H1 (cell line): ENCODE measurements at regions not wholly inside any gene's neighbourhood (a gene's known extent, or its start where the extent isn't known, plus 50 kb on each side); places are given as distances from the start of the nearest gene placed in this dataset.

Source experiments
- CTCF ChIA-PET: fragments of 300-600 bp; sonication (Branson Sonifier 250); formaldehyde crosslinking; loops from one replicate; lab custom pipeline; 2021; ENCODE audit not compliant: partially characterized antibody; lab: Charles Lee
- POLR2A ChIA-PET: fragments of 300-600 bp; sonication (Branson Sonifier 250); formaldehyde crosslinking; loops from one replicate; lab custom pipeline; 2021; ENCODE audit warnings: inconsistent platforms; ENCODE audit not compliant: partially characterized antibody; lab: Charles Lee
- DNase-seq, 2 experiments: peaks; one replicate each; pipeline versions ENCODE4 v3.0.0 to v3.0.0-alpha.2; 2010 to 2022; ENCODE audit warnings: low spot score in 2 of 2, low read depth in 1 of 2, mixed read lengths in 1 of 2
- FAIRE-seq: peaks from 2 replicates; lab custom pipeline; 2011; peaks lifted over from hg19 to GRCh38; lab: Jason Lieb, UNC
- H2AFZ ChIP-seq: 2 replicates; pipeline ENCODE4 v1.8.1; 2012; ENCODE audit warnings: low read length, inconsistent platforms
- H2AK5ac ChIP-seq: 2 replicates; pipeline ENCODE4 v1.6.1; 2013; ENCODE audit warnings: low read depth, low read length
- H2BK120ac ChIP-seq: replicated peaks from 2 replicates; pipeline ENCODE3; 2013; ENCODE audit warnings: low read depth, low read length, inconsistent platforms
- H2BK12ac ChIP-seq: 2 replicates; pipeline ENCODE4 v1.6.1; 2013; ENCODE audit warnings: low read depth, low read length
- H2BK15ac ChIP-seq: 2 replicates; pipeline ENCODE4 v1.6.1; 2013; ENCODE audit warnings: low read length
- H2BK20ac ChIP-seq: 2 replicates; pipeline ENCODE4 v1.6.1; 2013; ENCODE audit warnings: low read length
- H2BK5ac ChIP-seq: 2 replicates; pipeline ENCODE4 v1.6.1; 2013; ENCODE audit warnings: low read depth, low read length
- H3K14ac ChIP-seq: 2 replicates; pipeline ENCODE4 v1.6.1; 2013; ENCODE audit warnings: inconsistent platforms; ENCODE audit not compliant: insufficient read length
- H3K18ac ChIP-seq: 2 replicates; pipeline ENCODE4 v1.6.1; 2013; ENCODE audit warnings: low read length; ENCODE audit errors: extremely low read depth
- H3K23ac ChIP-seq: 2 replicates; pipeline ENCODE4 v1.6.1; 2013; ENCODE audit warnings: inconsistent platforms; ENCODE audit not compliant: insufficient read length
- H3K23me2 ChIP-seq: 2 replicates; pipeline ENCODE4 v1.6.1; 2013; ENCODE audit warnings: low read depth, low read length
- H3K27ac ChIP-seq: 2 replicates; pipeline ENCODE4 v1.6.1; 2011; ENCODE audit warnings: low read depth, low read length, inconsistent platforms
- H3K27me3 ChIP-seq, 4 experiments: replicated peaks in 1 of 4; 1 replicate in 1 of 4; 2 replicates in 3 of 4; pipeline versions ENCODE4 v1.6.1 to v1.8.1; 2011 to 2013; ENCODE audit warnings: low read length in 3 of 4, mild to moderate bottlenecking in 3 of 4, inconsistent platforms in 2 of 4, mixed read lengths in 2 of 4, moderate library complexity in 1 of 4; ENCODE audit not compliant: control insufficient read depth in 3 of 4, insufficient read depth in 3 of 4; ENCODE audit errors: extremely low read depth in 1 of 4
- H3K36me3 ChIP-seq, 4 experiments: 2 replicates each; pipeline versions ENCODE4 v1.6.1 to v1.8.1; 2011 to 2013; ENCODE audit warnings: mild to moderate bottlenecking in 4 of 4, low read length in 3 of 4, moderate library complexity in 2 of 4, control low read depth in 1 of 4, inconsistent platforms in 1 of 4; ENCODE audit not compliant: insufficient read depth in 4 of 4, control insufficient read depth in 2 of 4
- H3K4ac ChIP-seq: replicated peaks from 2 replicates; pipeline ENCODE3; 2013; ENCODE audit warnings: low read length, low read depth, mixed read lengths, inconsistent platforms; ENCODE audit not compliant: insufficient read length
- H3K4me1 ChIP-seq, 4 experiments: replicated peaks in 1 of 4; 1 replicate in 1 of 4; 2 replicates in 3 of 4; pipeline versions ENCODE4 v1.6.1 to v1.8.1; 2011 to 2013; ENCODE audit warnings: low read length in 3 of 4, inconsistent platforms in 2 of 4, mixed read lengths in 1 of 4; ENCODE audit not compliant: insufficient read depth in 4 of 4, control insufficient read depth in 3 of 4
- H3K4me2 ChIP-seq, 2 experiments: 2 replicates each; pipeline versions ENCODE4 v1.6.1 to v1.8.1; 2011 to 2013; ENCODE audit warnings: low read depth in 2 of 2, low read length in 2 of 2, control low read depth in 1 of 2, inconsistent platforms in 1 of 2, mild to moderate bottlenecking in 1 of 2; ENCODE audit not compliant: insufficient read depth in 1 of 2
- H3K4me3 ChIP-seq, 4 experiments: fragments of 200-600, 300-600 bp in 1 of 4; sonication (generic), shearing (Covaris generic), sonication (Bioruptor Twin) in 1 of 4; 2 replicates each; pipeline versions ENCODE4 v1.5.1 to v1.8.1; 2011 to 2016; ENCODE audit warnings: low read length in 4 of 4, low read depth in 3 of 4, control low read depth in 2 of 4, inconsistent platforms in 2 of 4, mild to moderate bottlenecking in 2 of 4, mixed read lengths in 1 of 4, moderate library complexity in 1 of 4; ENCODE audit not compliant: insufficient read depth in 2 of 4; ENCODE audit errors: extremely low read depth in 1 of 4
- H3K56ac ChIP-seq: replicated peaks from 2 replicates; pipeline ENCODE3; 2013; ENCODE audit warnings: low read depth, mild to moderate bottlenecking, mixed read lengths, low read length, inconsistent platforms; ENCODE audit not compliant: insufficient read length
- H3K79me1 ChIP-seq: 2 replicates; pipeline ENCODE4 v1.6.1; 2013; ENCODE audit warnings: low read depth, low read length, control low read depth
- H3K79me2 ChIP-seq, 2 experiments: 2 replicates each; pipeline versions ENCODE4 v1.6.1 to v1.8.1; 2012 to 2013; ENCODE audit warnings: low read length in 2 of 2, mild to moderate bottlenecking in 2 of 2, inconsistent platforms in 1 of 2; ENCODE audit not compliant: insufficient read depth in 2 of 2, control insufficient read depth in 1 of 2
- H3K9ac ChIP-seq, 4 experiments: replicated peaks in 1 of 4; 1 replicate in 1 of 4; 2 replicates in 3 of 4; pipeline versions ENCODE4 v1.6.1 to v1.8.1; 2011 to 2013; ENCODE audit warnings: low read depth in 3 of 4, low read length in 3 of 4, control low read depth in 2 of 4, mild to moderate bottlenecking in 2 of 4, moderate library complexity in 2 of 4, inconsistent platforms in 1 of 4; ENCODE audit errors: extremely low read depth in 1 of 4
- H3K9me3 ChIP-seq, 2 experiments: 2 replicates each; pipeline versions ENCODE4 v1.6.1 to v1.8.1; 2012 to 2013; ENCODE audit warnings: mild to moderate bottlenecking in 2 of 2, moderate library complexity in 2 of 2, control low read depth in 1 of 2, inconsistent platforms in 1 of 2, low read depth in 1 of 2, low read length in 1 of 2, mixed read lengths in 1 of 2; ENCODE audit not compliant: insufficient read depth in 2 of 2
- H4K20me1 ChIP-seq, 2 experiments: replicated peaks in 1 of 2; 2 replicates each; pipeline versions ENCODE3 to v1.8.1; 2011 to 2013; ENCODE audit warnings: inconsistent platforms in 2 of 2, low read length in 2 of 2, mild to moderate bottlenecking in 1 of 2; ENCODE audit not compliant: insufficient read depth in 2 of 2, control insufficient read depth in 1 of 2
- H4K5ac ChIP-seq: 2 replicates; pipeline ENCODE4 v1.6.1; 2013; ENCODE audit warnings: low read length, low read depth, mixed read lengths, inconsistent platforms; ENCODE audit not compliant: insufficient read length
- H4K8ac ChIP-seq: 2 replicates; pipeline ENCODE4 v1.8.0; 2013; ENCODE audit warnings: mild to moderate bottlenecking, moderate library complexity, low read length, inconsistent platforms; ENCODE audit not compliant: insufficient read depth; ENCODE audit errors: extremely low read depth
- H4K91ac ChIP-seq: replicated peaks from 2 replicates; pipeline ENCODE3; 2013; ENCODE audit warnings: low read length, mixed read lengths, inconsistent platforms; ENCODE audit not compliant: insufficient read length
- BRCA1 ChIP-seq: IDR thresholded peaks from 2 replicates; pipeline ENCODE4 v1.6.1; 2012; ENCODE audit warnings: low read depth, low read length, improper control_type of control experiment
- CHD1 ChIP-seq: IDR thresholded peaks from 2 replicates; pipeline ENCODE4 v1.6.1; 2012; ENCODE audit warnings: low read depth, low read length, improper control_type of control experiment
- CTBP2 ChIP-seq: IDR thresholded peaks from 2 replicates; pipeline ENCODE4 v1.7.0; 2011; ENCODE audit warnings: borderline replicate concordance, mild to moderate bottlenecking, moderate library complexity, mixed read lengths, low read length; ENCODE audit not compliant: insufficient read depth, insufficient read length
- RNF2 ChIP-seq: fragments of 200-900, 300-1000 bp; sonication (generic); IDR thresholded peaks from 2 replicates; pipeline ENCODE4 v1.7.1; 2016; ENCODE audit warnings: borderline replicate concordance, low read depth, mild to moderate bottlenecking, antibody characterized with exemption, low read length; ENCODE audit not compliant: poor library complexity, severe bottlenecking; ENCODE audit errors: missing control alignments
- SAP30 ChIP-seq: fragments of 300-600 bp; sonication (generic); IDR thresholded peaks from 2 replicates; pipeline ENCODE4 v1.7.1; 2012; ENCODE audit warnings: low read length, moderate library complexity, mild to moderate bottlenecking, inconsistent platforms; ENCODE audit not compliant: insufficient read depth, insufficient replicate concordance
- WGBS, 2 experiments: shearing (Covaris generic) in 1 of 2; methylation state at CpG; one replicate each; pipeline versions ENCODE4 v1.1.6 to v1.1.7; 2013 to 2015; ENCODE audit warnings: low lambda C conversion rate in 2 of 2, mixed read lengths in 2 of 2, inconsistent platforms in 1 of 2, low coverage in 1 of 2, missing lambda C conversion rate in 1 of 2; ENCODE audit not compliant: insufficient replicate concordance in 2 of 2, insufficient coverage in 1 of 2, insufficient read length in 1 of 2; ENCODE audit errors: extremely low coverage in 1 of 2, missing lambda C conversion rate in 1 of 2; 5-methylcytosine and 5-hydroxymethylcytosine counted together

GRCh38 chr12:86950043-86950442 is 693.9 kb upstream of the MGAT4C start:
- H2AK5ac ChIP-seq = no peak overlapping the region
- H3K4me2 ChIP-seq = no peak overlapping the region
- no peak overlapping the region for H2BK120ac ChIP-seq
- ChIA-PET CTCF (interaction anchor here (0.7 kb wide), 1 partner anchor 898 kb away, joined by 3 read pairs; no protein-coding TSS in a partner anchor), POLR2A (no interaction called here)
- H3K4ac ChIP-seq = no peak overlapping the region
- no peak overlapping the region for H3K14ac ChIP-seq
- FAIRE-seq (no peak), DNase-seq (no peak)
- H2BK15ac ChIP-seq = no peak overlapping the region
- no peak overlapping the region for H2BK20ac ChIP-seq
- H2BK5ac ChIP-seq = no peak overlapping the region
- no peak overlapping the region for H2AFZ ChIP-seq
- H3K36me3 ChIP-seq = no peaks in the 10 kb centered on the region
- H3K79me2 ChIP-seq = no peaks in the 10 kb centered on the region
- no peak overlapping the region for H4K91ac ChIP-seq
- H3K4me1 ChIP-seq = peaks cover 0 to 13% (median 0%) of the 10 kb centered on the region in 4 experiments; a peak in 3 of 7 replicates
- no peak overlapping the region for H3K23ac ChIP-seq
- H2BK12ac ChIP-seq = no peak overlapping the region
- TF ChIP-seq CTBP2 = no peak
- TF ChIP-seq BRCA1 = no peak
- no peak for TF ChIP-seq CHD1
- TF ChIP-seq RNF2 = no peak
- TF ChIP-seq SAP30 = no peak
- H3K9me3 ChIP-seq = no peaks in the 10 kb centered on the region
- WGBS, 2 experiments = 66% methylated on average over 1 of the region's 1 CpG; no CpG with 5 or more reads in 1 of the 2 experiments
- no peak overlapping the region for H3K27ac ChIP-seq
- no peak overlapping the region for H3K4me3 ChIP-seq
- no peak overlapping the region for H3K56ac ChIP-seq
- no peak overlapping the region for H4K8ac ChIP-seq
- H4K20me1 ChIP-seq = no peaks in the 10 kb centered on the region
- H3K79me1 ChIP-seq = no peaks in the 10 kb centered on the region
- no peak overlapping the region for H3K18ac ChIP-seq
- no peak overlapping the region for H4K5ac ChIP-seq
- H3K23me2 ChIP-seq = peaks cover 2% of the 10 kb centered on the region; the same call in 1 of the 2 replicates
- no peak overlapping the region for H3K9ac ChIP-seq
- no peaks in the 10 kb centered on the region for H3K27me3 ChIP-seq
